ENCODE measurements at regions not wholly inside any gene's neighbourhood (a gene's known extent, or its start where the extent isn't known, plus 50 kb on each side); places are given as distances from the start of the nearest gene placed in this dataset.
"Not testable (repeated sequence)": the region's sequence is repeated elsewhere in the genome, so short reads cannot be mapped to it uniquely, and the experiment has no call there.

DNA sequence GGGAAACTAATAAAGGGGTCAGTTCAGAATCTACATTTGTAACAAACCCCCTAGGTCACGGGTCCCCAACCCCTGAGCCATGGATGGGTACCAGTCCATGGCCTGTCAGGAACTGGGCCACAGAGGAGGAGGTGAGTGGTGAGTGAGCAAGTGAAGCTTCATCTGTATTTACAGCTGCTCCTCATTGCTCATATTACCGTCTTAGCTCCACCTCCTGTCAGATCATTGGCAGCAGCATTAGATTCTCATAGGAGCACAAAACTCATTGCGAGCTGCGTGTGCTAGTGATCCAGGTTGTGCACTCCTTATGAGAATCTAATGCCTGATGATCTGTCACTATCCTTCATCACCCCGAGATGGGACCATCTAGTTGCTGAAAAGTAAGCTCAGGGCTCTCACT is 88.4 kb upstream of the MPP7 start:
- no peak for DNase-seq (ENCODE audit: low spot score)

DNA sequence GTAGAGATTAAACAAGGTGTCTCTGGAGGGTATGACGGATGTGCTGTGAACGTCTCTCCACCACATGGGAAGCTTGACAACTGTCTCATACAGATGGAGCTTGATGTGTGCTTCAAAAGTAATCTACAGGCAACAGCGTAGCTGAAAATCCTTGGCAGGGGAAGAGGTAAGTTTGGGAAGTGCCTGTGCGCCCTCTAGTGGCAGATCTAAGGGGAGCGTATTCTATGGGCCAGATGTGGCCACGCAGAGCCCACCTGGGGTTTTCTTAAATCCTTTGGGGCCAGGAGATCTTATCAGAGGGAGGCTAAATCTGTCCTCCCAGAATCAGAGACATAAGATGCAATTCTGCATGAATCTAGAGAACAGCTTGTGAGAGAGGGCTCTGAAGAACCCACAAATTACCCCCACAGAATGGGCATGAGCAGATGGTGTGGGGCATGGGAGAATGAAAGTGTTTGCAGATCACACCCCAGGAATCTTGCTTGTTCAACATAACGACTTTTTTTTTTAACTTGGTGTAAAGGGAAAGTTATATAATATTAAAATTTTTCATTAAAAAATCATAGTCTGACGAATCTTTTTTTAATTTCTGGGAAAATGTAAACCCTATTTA is 91.2 kb upstream of the MPP7 start:
- DNase-seq (ENCODE audit: low spot score) = peak; percentile 35

DNA sequence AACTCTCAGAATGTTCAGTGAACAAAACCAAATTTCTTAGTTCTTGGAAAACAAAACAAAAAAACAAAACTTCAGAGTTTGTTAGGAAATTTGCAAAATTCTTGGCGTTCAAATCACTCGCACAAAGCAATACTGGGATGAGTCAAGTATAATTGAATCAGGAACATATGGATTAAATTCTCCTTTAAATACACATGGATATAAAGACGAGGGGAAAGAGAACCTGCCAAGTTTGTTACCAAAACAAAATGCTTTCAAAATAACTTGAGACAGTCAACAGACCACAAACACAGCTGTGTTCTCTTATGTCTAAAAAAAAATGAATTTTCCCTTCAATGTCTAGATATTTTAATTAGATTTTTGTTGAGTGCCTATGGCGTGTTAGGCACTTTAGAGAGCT is 93.5 kb upstream of the MPP7 start:
- no peak for DNase-seq (ENCODE audit: low spot score)

DNA sequence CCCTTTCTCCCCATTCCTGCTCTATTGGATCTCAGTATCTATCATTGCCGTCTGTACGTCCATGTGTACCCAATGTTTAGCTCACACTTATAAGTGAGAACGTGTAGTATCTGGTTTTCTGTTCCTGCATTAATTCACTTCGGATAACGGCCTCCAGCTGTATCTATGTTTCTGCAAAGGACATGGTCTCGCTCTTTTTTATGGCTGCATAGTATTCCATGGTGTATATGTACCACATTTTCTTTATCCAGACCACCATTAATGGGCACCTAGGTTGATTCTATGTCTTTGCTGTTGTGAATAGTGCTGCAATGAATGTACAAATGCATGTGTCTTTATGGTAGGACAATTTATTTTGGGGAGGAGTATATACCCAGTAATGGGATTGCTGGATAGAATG is 94.4 kb upstream of the MPP7 start:
- DNase-seq (ENCODE audit: low spot score) = no peak

DNA sequence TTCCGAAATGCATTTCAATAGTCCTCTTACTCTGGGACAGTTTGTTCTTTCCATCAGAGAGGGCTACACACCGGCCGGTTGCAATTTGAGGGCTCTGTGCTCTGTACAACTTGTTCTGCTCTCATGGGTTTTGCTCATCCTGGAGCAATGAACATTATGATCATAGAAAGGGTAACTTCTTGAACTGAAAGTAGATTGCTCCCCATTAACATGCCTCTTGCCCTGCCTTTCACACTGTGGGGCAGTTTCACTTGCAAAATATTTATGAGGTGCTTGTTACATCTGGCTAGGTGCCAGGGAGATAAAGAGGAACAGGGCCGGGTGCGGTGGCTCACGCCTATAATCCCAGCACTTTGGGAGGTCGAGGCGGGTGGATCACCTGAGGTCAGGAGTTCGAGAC is 97.3 kb upstream of the MPP7 start:
- no peak for DNase-seq (ENCODE audit: low spot score)

DNA sequence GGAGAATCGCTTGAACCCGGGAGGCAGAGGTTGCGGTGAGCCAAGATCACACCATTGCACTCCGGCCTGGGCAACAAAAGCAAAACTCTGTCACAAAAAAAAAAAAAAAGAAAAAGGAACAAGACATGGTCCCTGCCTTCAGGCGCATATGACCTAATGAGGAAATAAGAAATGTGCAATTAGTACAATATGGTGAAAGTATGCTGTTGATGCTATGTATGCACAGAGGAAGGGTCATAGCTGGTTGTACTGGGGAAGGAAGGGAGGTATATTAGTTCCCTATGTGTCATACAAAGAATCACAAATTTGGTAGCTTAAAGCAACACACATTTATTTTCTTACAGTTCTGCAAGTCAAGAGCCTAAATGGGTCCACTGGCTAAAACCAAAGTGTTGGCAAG is 97.8 kb upstream of the MPP7 start:
- DNase-seq (ENCODE audit: low spot score) = no peak

- not testable (repeated sequence) for DNase-seq (ENCODE audit: low spot score)
Observed at GRCh38 chr10:28402611-28403073, 99.8 kb upstream of the MPP7 start.

DNA sequence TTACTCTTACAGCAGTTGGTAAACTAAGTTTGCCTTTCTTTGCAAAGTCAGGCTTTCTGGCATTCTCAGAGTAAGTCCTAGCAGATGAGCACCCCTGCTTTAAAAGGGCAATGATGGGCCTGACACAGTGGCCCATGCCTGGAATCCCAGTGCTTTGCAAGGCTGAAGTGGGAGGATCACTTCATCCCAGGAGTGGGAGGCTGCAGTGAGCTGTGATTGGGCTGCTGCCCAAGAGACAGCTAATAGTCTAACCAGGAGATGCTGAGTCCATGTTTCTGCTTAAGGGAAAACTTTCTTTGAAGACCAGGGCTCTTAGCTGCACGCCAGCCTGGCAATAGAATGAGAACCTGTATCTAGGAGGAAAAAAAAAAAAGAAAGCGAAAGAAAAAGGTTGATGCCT is 100.2 kb upstream of the MPP7 start:
- DNase-seq (ENCODE audit: low spot score) = no peak

DNA sequence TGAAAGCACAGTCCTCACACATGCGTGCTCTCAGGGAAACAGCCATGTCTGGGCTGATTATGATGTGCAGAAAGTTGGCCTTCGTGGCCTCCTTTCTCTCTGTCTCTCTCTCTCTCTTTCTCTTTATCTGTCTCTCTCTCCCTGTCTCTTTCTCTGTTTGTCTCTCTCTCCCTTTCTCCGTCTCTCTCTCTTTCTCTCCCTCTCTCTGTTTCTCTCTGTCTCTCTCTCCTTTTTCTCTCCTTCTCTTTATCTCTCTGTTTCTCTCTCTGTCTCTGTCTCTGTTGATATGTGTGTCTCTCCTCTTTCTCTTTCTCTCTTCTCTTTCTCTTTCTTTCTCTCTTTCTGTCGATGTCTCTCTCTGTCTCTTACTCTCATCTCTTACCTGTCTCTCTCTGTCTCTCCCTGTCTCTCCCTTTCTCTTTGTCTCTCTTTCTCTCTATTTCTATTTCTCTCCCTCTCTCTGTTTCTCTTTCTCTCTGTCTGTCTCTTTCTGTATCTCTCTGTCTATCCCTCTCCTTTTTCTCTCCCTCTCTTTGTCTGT is 105.4 kb upstream of the MPP7 start:
- no peak for DNase-seq (ENCODE audit: low spot score)

DNA sequence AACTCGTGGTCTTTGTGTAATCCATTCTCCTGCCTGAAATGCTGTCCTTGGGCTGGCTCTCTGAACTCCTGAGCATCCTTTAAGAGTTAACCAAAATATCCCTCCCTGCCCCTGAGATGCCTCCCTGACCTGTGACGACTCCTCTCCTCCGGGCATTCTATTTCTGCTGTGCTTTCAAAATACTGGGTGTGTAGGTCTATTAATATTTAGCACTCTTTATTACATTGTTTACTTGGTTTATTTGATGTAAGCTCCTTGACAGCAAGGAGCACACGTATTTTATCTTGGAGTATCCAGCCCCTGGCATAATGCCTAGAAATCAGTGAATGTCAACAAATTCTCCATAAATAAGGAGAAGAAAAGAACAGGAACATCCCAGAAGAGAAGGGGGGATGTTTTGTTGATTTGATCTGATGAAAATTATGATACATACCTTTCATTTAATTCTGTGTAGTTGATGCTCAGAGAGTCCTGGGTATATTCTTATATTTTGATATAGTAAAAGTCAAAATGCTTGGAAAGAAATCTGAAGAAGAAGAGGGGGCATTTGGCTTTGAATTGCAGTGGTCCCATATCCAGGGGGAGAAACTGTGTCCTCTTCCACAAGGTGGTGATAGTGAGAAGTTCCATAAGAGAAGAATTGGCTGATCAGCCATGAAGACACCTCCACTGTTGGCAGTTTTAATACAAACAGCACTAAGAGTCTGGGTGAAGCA is 107.7 kb upstream of the MPP7 start:
- no peak for DNase-seq (ENCODE audit: low spot score)

DNA sequence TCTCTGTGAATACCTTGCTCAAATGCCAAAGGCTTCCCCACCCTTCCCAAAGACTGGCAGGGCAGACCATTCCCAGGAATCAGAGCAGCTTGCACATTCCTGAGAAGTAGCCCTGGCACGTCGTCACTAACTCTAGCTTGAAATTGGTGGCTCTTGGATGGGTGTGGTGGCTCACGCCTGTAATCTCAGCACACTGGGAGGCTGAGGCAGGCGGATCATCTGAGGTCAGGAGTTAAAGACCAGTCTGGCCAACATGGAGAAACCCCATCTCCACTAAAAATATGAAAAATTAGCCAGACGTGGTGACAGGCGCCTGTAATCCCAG is 108.2 kb upstream of the MPP7 start:
- DNase-seq (ENCODE audit: low spot score) = no peak

DNA sequence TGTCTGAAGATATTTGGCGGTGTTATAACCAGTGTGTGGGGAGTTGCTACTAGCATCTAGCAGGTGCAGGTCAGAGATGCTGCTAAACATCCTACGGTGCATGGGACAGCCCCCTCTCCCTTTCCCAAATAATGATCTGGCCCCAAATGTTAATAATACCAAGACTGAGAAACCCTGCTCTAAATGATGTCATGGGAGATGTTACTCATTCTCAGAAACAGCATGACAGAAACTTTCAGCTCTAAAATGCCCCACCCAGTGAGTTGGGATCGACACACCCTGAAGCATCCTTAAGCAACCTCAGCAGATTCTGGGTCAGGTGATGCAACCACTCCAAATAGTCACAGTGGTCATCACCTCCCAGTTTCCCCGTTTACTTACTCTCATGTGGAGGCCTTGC is 108.8 kb upstream of the MPP7 start:
- no peak for DNase-seq (ENCODE audit: low spot score)

GRCh38 chr10:28418069-28418468 is 114.8 kb upstream of the WAC start:
- no peak for DNase-seq (ENCODE audit: low spot score)

DNA sequence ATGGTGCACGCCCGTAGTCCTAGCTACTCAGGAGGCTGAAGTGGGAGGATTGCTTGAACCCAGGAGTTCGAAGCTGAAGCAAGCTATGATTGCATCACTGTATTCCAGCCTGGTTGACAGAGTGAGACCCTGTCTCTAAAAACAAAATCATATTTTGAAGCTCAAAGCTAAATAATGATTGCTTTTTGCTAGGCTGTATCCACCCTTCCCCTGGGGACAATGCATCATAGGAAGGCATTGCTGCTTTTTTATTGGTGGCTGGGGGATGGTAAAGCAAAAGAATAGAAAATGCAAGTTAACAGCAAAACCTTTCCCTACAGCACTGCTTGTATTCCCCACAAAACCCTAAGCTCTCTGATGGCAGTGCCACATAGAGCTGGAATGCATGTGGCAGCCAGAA is 107.5 kb upstream of the WAC start:
- no peak for DNase-seq (ENCODE audit: low spot score)

- no peak for DNase-seq (ENCODE audit: low spot score)
Observed at GRCh38 chr10:28426392-28427159, 106.3 kb upstream of the WAC start.

- DNase-seq (ENCODE audit: low spot score) = no peak
Observed at GRCh38 chr10:28427376-28427775, 105.5 kb upstream of the WAC start.

GRCh38 chr10:28429045-28429444 is 103.9 kb upstream of the WAC start:
- DNase-seq (ENCODE audit: low spot score) = no peak

DNA sequence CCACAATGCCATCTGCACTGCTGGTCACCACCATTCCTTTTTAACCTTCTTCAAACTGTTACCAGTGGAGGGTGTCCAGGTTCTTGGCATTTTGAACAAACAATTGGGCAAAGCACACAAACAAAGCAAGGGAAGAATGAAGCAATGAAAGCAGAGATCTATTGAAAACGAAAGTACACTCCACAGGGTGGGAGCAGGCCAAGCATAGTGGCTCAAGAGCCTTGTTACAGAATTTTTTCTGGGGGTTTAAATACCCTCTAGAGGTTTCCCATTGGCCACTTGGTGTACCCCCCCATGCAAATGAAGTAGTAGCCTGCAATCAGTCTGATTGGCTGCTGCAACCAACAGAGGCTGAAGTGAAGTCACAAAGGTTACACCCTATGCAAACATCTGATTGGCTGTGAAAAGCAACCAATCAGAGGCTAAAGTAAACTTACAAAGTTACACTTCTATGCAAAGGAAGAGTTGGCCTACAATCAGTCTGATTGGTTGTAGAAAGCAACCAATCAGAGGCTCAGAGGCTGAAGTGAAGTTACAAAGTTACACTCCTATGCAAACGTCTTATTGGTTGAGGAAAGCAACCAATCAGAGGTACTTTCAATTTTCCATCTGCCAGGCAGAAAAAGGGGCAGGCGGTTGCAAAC is 103.2 kb upstream of the WAC start:
- no peak for DNase-seq (ENCODE audit: low spot score)

DNA sequence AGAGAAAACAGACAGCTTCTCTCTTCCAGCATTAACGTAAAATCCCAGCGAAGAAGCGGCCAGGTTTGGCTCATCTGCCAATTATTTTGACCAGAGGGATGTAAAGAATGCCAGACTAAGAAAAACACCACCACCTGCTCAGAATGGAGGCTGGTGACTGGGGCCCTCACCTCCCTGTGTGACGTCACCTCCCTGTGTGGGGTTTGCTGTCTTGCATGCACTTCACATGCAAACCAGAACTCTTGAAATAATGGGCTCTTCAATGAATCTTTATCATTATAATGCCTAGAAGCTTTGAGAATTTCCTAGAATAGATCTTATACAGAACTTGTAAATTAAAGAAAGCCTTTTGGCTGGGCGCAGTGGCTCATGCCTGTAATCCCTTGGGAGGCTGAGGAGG is 101.8 kb upstream of the WAC start:
- no peak for DNase-seq (ENCODE audit: low spot score)

DNA sequence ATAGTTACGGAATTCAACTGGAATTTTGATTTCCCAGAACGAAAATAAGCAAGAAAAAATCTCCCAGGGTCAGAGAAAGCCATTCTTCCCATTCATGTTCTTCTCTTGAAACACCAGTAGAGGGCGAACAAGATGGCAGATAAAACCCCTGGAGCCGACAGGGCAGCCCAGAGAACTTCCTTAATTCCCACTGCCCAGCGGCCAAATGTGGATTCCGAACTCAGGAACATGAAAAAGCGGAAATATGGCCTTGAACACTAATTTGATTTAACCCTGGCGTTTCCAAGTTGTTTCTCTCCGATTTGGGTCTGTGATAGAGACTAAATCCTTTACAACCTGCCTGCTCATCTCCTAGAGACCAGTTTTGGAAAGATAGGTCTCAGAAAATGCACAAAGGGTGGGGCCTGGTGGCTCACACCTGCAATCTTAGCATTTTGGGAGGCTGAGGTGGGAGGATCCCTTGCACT is 100.7 kb upstream of the WAC start:
- DNase-seq (ENCODE audit: low spot score) = peak; percentile 73

GRCh38 chr10:28434063-28434462 is 98.9 kb upstream of the WAC start:
- DNase-seq (ENCODE audit: low spot score) = no peak

DNA sequence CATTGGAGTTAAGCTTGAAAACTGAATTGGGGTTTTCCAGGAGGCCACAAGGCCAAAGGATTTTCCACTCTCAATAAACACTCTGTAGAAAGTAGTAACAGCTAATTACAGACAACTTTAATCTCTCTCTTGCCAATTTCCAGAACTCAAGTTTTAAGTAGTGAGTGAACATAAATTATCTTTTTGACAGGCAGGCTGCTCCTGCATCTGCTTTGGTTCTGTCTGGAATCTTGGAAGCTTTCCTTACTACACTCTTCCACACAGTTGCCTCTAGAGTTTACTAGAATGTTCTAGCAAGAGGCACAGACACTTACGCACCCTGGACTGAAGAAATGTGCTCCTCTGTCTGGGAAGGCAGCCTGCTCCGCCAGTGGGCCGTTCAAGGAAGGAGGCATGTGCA is 90.5 kb upstream of the WAC start:
- no peak for DNase-seq (ENCODE audit: low spot score)

DNA sequence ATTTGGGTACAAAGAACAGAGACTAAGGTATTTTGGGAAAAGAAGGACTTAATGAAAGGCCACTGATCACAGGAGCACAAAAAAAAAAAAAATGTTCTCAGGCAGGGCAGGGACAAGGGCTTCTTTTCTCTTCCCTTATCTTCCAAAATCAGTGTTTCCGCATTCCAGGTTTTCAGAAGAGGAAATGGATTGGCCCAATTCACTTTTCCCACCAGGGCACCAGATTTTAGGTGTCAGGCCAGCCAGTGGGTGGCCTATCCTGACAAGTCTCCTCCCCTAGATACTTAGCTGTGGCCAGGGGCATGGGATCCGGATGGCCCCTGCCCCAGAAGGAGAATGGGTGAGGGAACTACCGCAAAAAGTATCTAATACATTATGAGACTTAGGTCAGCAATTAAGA is 88.9 kb upstream of the WAC start:
- no peak for DNase-seq (ENCODE audit: low spot score)

Data from hepatic stellate cell (primary cell).